ENCODE measurements at regions not wholly inside any gene's neighbourhood (a gene's known extent, or its start where the extent isn't known, plus 50 kb on each side); places are given as distances from the start of the nearest gene placed in this dataset.

DNA sequence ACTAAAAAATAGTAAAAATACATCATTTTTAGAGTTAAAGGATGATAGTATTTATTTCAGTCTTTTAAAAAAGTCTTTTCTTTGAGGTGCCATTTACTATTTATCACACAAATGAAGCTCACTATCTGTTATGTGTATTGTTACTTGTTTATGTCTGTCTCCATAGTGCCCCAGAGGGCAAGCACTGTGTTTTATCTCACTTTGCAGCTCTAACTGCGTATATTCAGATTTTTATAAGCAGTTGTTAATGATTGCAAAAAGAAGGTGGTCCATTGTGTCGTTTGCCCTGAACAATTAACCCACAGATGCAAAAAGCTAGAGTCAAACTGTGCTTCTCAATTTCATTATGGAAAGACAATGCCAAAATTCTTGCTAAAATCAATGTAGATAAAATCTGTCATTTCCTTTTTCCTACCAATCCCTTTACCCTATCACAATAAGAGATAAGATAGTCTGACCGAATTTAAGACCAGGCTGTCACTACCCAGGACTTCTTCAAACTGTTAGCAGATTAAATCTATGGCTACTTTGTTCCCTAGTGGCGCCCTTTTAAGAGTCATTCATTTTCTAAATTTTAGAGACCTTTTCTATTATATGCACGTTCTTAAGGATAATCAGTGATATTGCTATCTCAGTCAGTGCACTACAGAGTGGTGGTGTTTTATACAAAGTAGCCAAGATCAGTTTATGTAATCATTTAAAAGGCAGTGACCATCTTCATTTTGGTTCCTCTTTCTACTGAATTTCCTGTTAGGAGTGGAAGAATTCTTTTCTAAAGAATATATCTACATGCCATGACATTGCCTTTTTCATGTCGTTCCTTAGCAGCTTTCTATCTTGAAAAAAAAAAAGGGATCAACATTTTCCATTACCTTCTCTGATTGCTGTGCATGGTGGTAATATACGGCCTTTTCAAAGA is 133.1 kb upstream of the PRDM1 start:
- no peak for DNase-seq (ENCODE audit: low spot score)
- no peak for TF ChIP-seq CTCF (conservative IDR thresholded peaks at IDR 0.05; ENCODE audit: low read depth)
- POLR2A ChIA-PET (ENCODE audit: low non-redundant PET) = no interaction called here
- CTCF ChIA-PET = no interaction called here
- H3K27ac ChIP-seq = no peak overlapping the region

- ChIA-PET CTCF (no interaction called here), POLR2A (ENCODE audit: low non-redundant PET) (no interaction called here)
- H3K27ac ChIP-seq = no peak overlapping the region
- no peak for DNase-seq (ENCODE audit: low spot score)
- no peak for TF ChIP-seq CTCF (conservative IDR thresholded peaks at IDR 0.05; ENCODE audit: low read depth)
These were observed 133.8 kb upstream of the PRDM1 start for GRCh38 chr6:105952326-105952725.

DNA sequence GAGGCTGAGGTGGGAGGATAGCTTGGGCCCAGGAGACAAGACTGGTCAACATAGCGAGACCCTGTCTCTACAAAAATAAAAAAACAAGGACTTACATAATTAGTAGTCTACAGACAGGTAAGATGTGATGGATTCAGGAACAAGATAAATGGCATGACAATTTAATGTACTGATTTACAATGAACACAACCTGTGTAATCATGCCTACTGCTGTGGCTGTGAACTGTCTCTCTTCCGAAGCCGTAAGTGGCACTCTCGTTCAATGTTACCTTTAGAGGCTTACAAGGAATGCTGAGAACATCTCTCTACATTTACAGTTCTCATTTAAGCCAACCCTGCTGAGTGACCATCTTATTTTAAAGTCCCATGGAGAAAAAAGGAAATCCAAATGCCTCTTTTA is 134.8 kb upstream of the PRDM1 start:
- TF ChIP-seq CTCF (conservative IDR thresholded peaks at IDR 0.05; ENCODE audit: low read depth) = no peak
- ChIA-PET POLR2A (ENCODE audit: low non-redundant PET) (no interaction called here), CTCF (no interaction called here)
- no peak for DNase-seq (ENCODE audit: low spot score)
- H3K27ac ChIP-seq = no peak overlapping the region

DNA sequence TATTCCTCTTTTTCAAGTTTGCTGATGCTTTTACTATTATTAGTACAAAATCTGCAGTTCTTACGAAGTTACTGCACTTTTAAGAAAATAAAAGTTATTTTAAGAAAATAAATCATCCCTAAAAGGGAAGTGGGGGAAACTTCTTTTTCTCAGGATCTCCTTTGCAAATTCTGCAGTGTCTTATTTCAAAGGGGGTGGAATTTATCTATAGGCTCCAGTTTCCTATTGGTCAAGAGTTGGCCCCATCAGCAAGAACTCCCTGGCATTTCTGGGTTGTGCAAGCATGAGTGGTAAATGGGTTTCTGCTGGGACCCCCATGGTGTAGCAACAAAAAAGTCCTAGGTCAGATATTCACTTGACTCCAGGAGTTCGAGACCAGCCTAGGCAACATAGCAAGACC is 136.3 kb upstream of the PRDM1 start:
- DNase-seq (ENCODE audit: low spot score) = no peak
- CTCF ChIA-PET = interaction anchor here (0.6 kb wide), 1 partner anchor 78 kb away, joined by 3 read pairs; no protein-coding TSS in a partner anchor
- POLR2A ChIA-PET (ENCODE audit: low non-redundant PET) = no interaction called here
- no peak for TF ChIP-seq CTCF (conservative IDR thresholded peaks at IDR 0.05; ENCODE audit: low read depth)
- H3K27ac ChIP-seq = no peak overlapping the region

DNA sequence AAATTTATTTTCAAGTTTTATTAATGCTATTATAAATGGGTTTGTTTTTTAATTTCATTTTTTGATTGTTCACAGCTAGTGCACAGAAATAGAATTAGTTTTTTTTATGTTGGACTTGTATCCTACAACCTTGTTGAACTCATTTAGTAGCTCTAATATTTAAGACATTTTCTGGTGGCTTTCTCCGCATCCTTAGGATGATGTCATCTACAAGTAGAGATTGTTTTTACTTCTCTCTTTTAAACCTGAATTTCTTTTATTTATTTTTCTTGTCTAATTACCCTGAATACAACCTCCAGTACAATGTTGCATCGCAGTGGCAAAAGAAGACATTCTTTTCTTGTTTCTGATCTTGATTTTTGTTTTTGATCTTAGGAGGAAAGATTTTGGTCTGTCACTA is 142.6 kb upstream of the PRDM1 start:
- no peak for DNase-seq (ENCODE audit: low spot score)
- no peak overlapping the region for H3K27ac ChIP-seq
- TF ChIP-seq CTCF (conservative IDR thresholded peaks at IDR 0.05; ENCODE audit: low read depth) = no peak
- ChIA-PET CTCF (no interaction called here), POLR2A (ENCODE audit: low non-redundant PET) (no interaction called here)

- no peak overlapping the region for H3K27ac ChIP-seq
- no peak for TF ChIP-seq CTCF (conservative IDR thresholded peaks at IDR 0.05; ENCODE audit: low read depth)
- no peak for DNase-seq (ENCODE audit: low spot score)
- ChIA-PET CTCF (no interaction called here), POLR2A (ENCODE audit: low non-redundant PET) (no interaction called here)
These were observed 144.3 kb upstream of the PRDM1 start for GRCh38 chr6:105941621-105942412.
